Body of pancreas (tissue), 4 donors: ENCODE measurements at regions not wholly inside any gene's neighbourhood (a gene's known extent, or its start where the extent isn't known, plus 50 kb on each side); places are given as distances from the start of the nearest gene placed in this dataset.

Source experiments
- CTCF ChIP-seq, 7 experiments: fragments of 450-650 bp in 4 of 7; fragments of 200-600 bp in 3 of 7; sonication (generic) in 3 of 7; IDR thresholded peaks; one replicate each; pipeline ENCODE4 v1.5.1; 2016 to 2019; ENCODE audit warnings: antibody characterized with exemption in 7 of 7
- POLR2A ChIP-seq, 3 donors: fragments of 450-650 bp; IDR thresholded peaks; one replicate each; pipeline ENCODE4 v1.6.1; 2016; ENCODE audit warnings: antibody characterized with exemption in 3 of 3, mild to moderate bottlenecking in 2 of 3

DNA sequence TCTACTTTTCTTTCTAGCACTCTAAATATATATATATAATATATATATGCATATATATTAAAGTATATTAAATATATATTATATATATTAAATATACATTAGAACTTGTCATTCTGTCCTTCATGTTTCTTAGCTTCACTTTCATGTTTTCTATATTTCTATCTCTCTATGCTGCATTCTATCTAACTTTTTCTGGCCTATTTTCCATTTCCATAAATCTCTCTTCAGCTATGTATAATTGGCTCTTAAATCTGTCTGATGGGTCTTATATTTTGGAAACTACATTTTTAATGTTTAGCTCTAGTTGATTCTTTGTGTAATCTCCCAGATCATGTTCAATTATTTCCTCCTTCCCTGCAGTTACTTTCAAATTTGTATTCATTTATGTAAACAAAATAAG lies 72.2 kb downstream of the MTNR1B start:
- TF ChIP-seq CTCF (IDR thresholded peaks at IDR 0.05), result no peak
- no peak for TF ChIP-seq POLR2A (IDR thresholded peaks at IDR 0.05)
